Nephron (organoid): ENCODE measurements at regions not wholly inside any gene's neighbourhood (a gene's known extent, or its start where the extent isn't known, plus 50 kb on each side); places are given as distances from the start of the nearest gene placed in this dataset.

ENCODE experiments used
- H3K27ac Mint-ChIP-seq, 3 experiments: 2 replicates each; pipeline ENCODE4 v1.8.0; 2020; ENCODE audit warnings: mixed read lengths in 3 of 3, mild to moderate bottlenecking in 2 of 3, moderate library complexity in 1 of 3
- H3K27me3 Mint-ChIP-seq: 2 replicates; pipeline ENCODE4 v1.8.0; 2021; ENCODE audit warnings: low read depth, mild to moderate bottlenecking, moderate library complexity, mixed read lengths
- H3K36me3 Mint-ChIP-seq: 2 replicates; pipeline ENCODE4 v1.8.0; 2020; ENCODE audit warnings: low read depth, mixed read lengths
- H3K4me1 Mint-ChIP-seq: 2 replicates; pipeline ENCODE4 v1.8.0; 2020; ENCODE audit warnings: mixed read lengths
- H3K4me3 Mint-ChIP-seq, 3 experiments: 2 replicates each; pipeline ENCODE4 v1.8.0; 2020; ENCODE audit warnings: mild to moderate bottlenecking in 3 of 3, mixed read lengths in 3 of 3, moderate library complexity in 2 of 3
- H3K9me3 Mint-ChIP-seq: 2 replicates; pipeline ENCODE4 v1.8.0; 2020; ENCODE audit warnings: mixed read lengths
- TF ChIP-seq, protein P1 (sequence below), 3 experiments: fragments of 200-600 bp; sonication (generic); IDR thresholded peaks; one replicate each; pipeline ENCODE4 v1.5.0; 2021; ENCODE audit warnings: antibody characterized with exemption in 3 of 3; ENCODE audit not compliant: unreplicated experiment in 3 of 3

DNA sequence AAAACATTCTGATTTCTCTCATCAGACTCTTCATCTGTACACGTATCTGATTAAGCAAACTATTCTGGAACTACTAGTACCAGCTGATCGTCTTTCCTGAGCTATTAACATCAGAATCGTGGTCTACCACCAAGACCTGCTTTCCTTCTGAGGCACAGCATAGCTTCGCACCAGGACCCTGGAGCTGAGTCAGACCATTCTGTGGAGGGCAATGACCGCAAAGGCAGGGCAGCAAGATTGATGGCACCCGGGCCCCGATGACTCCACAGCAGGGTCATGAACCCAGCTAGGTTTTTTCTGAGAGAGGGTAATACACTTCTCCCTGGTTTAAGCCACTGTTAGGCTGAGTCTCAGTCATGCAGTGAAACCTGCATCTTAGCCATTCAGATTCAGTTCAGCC, 158.7 kb upstream of the GPR12 start:
- H3K4me3 Mint-ChIP-seq = no peak overlapping the region
- TF ChIP-seq, protein P1, sequence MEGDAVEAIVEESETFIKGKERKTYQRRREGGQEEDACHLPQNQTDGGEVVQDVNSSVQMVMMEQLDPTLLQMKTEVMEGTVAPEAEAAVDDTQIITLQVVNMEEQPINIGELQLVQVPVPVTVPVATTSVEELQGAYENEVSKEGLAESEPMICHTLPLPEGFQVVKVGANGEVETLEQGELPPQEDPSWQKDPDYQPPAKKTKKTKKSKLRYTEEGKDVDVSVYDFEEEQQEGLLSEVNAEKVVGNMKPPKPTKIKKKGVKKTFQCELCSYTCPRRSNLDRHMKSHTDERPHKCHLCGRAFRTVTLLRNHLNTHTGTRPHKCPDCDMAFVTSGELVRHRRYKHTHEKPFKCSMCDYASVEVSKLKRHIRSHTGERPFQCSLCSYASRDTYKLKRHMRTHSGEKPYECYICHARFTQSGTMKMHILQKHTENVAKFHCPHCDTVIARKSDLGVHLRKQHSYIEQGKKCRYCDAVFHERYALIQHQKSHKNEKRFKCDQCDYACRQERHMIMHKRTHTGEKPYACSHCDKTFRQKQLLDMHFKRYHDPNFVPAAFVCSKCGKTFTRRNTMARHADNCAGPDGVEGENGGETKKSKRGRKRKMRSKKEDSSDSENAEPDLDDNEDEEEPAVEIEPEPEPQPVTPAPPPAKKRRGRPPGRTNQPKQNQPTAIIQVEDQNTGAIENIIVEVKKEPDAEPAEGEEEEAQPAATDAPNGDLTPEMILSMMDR (IDR thresholded peaks at IDR 0.05; ENCODE audit: unreplicated experiment in 3 of 3) = no peak
- no peaks in the 10 kb centered on the region for H3K9me3 Mint-ChIP-seq
- no peaks in the 10 kb centered on the region for H3K36me3 Mint-ChIP-seq
- H3K27ac Mint-ChIP-seq = no peak overlapping the region
- H3K27me3 Mint-ChIP-seq = peaks cover 4% of the 10 kb centered on the region
- H3K4me1 Mint-ChIP-seq = peaks cover 22% of the 10 kb centered on the region

DNA sequence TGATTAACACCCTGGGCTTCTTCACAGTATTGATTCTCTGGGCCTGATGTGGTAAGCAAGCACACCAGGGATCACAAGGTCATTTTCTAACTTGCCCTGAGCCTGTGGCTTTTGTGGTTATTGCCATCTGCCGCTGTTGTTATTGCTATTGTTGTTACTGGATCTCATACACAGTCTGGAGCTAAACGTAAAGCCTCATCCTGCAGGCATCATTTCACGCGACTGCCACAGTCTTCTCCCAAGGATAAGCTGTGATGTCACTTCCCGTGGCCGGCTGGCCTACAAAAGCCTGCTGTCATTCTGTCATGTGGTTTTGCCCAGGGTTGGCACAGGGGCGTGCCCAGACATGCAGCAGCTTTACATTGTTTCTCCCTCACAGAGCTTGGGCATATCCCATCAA, 154.0 kb upstream of the GPR12 start:
- TF ChIP-seq, protein P1 (IDR thresholded peaks at IDR 0.05; ENCODE audit: unreplicated experiment in 3 of 3) = no peak
- Mint-ChIP-seq H3K36me3 (no peaks in the 10 kb centered on the region), H3K4me3 (no peak overlapping the region), H3K9me3 (no peaks in the 10 kb centered on the region), H3K27me3 (no peaks in the 10 kb centered on the region), H3K4me1 (peaks cover 6% of the 10 kb centered on the region), H3K27ac (no peak overlapping the region)

DNA sequence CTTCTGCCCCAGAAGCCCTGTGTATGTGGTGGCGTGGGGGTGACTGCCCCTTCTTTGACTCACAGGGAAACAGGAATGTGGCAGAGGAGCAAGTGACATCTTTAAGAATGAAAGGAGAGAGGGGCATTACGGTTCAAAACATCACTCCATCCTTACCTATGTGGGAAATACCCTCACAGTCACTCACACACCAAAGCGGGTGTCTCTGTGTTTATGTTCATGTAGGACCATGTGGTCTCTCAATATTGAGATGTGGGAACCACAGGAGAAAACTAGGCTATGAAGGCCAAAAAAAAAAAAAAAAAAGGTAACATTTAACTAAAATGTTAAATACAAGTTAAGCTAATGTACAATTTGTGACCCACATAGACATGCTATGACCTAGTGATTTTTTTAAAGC, 153.6 kb upstream of the GPR12 start:
- Mint-ChIP-seq H3K9me3 (no peaks in the 10 kb centered on the region), H3K36me3 (no peaks in the 10 kb centered on the region), H3K4me3 (no peak overlapping the region), H3K4me1 (peaks cover 6% of the 10 kb centered on the region), H3K27ac (no peak overlapping the region), H3K27me3 (no peaks in the 10 kb centered on the region)
- TF ChIP-seq, protein P1 (IDR thresholded peaks at IDR 0.05; ENCODE audit: unreplicated experiment in 3 of 3) = no peak

DNA sequence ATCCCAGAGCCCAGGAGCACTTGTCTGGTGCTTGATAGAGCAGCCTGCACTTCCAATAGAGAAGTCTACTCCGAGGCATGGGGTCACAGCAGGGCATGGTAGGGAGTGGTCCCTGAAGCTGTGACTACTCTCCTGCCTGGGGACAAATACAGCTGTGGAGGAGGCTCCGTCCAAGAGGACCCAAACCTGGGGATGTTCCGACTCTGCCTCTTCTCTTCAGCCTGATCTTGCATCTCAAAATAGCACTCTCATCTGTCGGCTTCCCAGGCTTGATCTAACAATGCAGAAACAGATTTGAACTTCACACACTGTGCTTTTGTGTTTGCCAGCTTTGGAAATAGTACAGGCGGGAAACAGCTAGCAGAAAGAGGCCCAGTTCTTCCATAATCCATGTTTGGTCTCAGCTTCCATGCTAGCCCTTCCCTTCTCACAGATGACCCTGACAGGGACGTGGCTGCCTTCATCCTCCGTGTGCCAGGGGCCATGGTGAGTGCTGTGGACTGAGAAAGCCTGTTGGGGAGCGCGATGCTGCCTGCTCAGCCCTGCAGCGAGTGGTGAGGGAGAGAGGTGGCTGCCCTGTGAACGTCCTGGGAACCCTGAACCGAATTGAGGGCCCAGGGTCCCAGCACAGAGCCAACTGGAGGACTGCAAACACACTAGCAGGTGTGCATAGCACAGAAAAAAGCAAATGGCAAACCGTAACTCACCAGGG, 150.3 kb upstream of the GPR12 start:
- Mint-ChIP-seq H3K4me3 (no peak overlapping the region), H3K27ac (no peak overlapping the region), H3K4me1 (peaks cover 6% of the 10 kb centered on the region), H3K27me3 (peaks cover 17% of the 10 kb centered on the region), H3K36me3 (no peaks in the 10 kb centered on the region), H3K9me3 (no peaks in the 10 kb centered on the region)
- TF ChIP-seq, protein P1 (IDR thresholded peaks at IDR 0.05; ENCODE audit: unreplicated experiment in 3 of 3) = no peak

DNA sequence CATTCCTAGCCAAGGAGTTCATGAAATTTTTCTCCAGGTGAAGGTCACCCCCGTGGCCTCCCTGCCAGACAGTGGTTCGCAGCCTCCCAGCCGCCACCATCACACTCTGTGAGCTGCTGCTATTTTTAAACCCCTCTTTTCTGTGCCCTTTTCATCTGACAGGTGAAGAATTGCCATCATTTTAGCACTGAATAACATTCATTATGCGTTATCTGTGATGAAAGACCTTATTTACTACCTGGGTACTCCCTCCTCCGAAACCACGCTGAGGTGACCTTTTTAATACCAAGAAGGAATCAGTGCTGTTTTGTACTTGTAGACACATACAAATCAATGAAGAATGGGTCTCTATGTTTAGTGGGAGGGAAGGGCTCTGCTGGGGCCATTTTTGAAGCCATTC, 148.9 kb upstream of the GPR12 start:
- Mint-ChIP-seq H3K9me3 (no peaks in the 10 kb centered on the region), H3K4me3 (no peak overlapping the region), H3K27ac (no peak overlapping the region), H3K36me3 (no peaks in the 10 kb centered on the region), H3K27me3 (peaks cover 24% of the 10 kb centered on the region), H3K4me1 (peaks cover under 1% of the 10 kb centered on the region)
- TF ChIP-seq, protein P1 (IDR thresholded peaks at IDR 0.05; ENCODE audit: unreplicated experiment in 3 of 3) = no peak

DNA sequence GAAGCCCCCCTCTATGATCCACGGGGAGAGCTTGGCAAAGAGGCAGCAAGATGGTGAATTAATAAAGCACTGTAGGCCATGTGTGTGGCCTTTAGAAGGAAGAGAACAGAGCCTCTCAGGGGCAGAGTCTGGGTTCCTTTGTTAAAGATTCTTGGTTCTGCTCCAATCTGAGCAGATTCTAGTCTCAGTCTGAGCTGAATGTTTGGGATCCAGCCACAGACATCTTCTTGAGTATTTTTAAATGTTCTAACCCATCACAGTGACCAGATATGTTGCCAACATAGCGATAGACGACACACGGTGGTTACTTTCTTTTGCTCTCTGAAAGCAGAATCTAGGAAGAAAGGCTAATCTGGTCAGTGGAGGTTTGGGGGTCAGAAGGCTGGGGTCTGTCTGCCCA, 147.5 kb upstream of the GPR12 start:
- H3K27me3 Mint-ChIP-seq = peaks cover 24% of the 10 kb centered on the region
- no peaks in the 10 kb centered on the region for H3K4me1 Mint-ChIP-seq
- TF ChIP-seq, protein P1 (IDR thresholded peaks at IDR 0.05; ENCODE audit: unreplicated experiment in 3 of 3) = no peak
- no peak overlapping the region for H3K27ac Mint-ChIP-seq
- H3K9me3 Mint-ChIP-seq = peaks cover 3% of the 10 kb centered on the region
- no peak overlapping the region for H3K4me3 Mint-ChIP-seq
- H3K36me3 Mint-ChIP-seq = no peaks in the 10 kb centered on the region
